Mammary epithelial cell (primary cell): ENCODE measurements at regions not wholly inside any gene's neighbourhood (a gene's known extent, or its start where the extent isn't known, plus 50 kb on each side); places are given as distances from the start of the nearest gene placed in this dataset.

Source experiments
- EZH2 ChIP-seq: IDR thresholded peaks from 2 replicates; pipeline ENCODE4 v1.6.1; 2012; ENCODE audit warnings: low read length, inconsistent platforms, borderline replicate concordance
- TF ChIP-seq, protein P1 (sequence below), 2 donors: IDR thresholded peaks in 1 of 2; conservative IDR thresholded peaks in 1 of 2; 2 replicates each; pipeline ENCODE4 v1.5.1; 2011 to 2012; ENCODE audit warnings: inconsistent platforms in 2 of 2, low read length in 2 of 2, mild to moderate bottlenecking in 2 of 2, control low read depth in 1 of 2, low read depth in 1 of 2; ENCODE audit not compliant: insufficient read depth in 1 of 2; ENCODE audit errors: extremely low read depth in 1 of 2

DNA sequence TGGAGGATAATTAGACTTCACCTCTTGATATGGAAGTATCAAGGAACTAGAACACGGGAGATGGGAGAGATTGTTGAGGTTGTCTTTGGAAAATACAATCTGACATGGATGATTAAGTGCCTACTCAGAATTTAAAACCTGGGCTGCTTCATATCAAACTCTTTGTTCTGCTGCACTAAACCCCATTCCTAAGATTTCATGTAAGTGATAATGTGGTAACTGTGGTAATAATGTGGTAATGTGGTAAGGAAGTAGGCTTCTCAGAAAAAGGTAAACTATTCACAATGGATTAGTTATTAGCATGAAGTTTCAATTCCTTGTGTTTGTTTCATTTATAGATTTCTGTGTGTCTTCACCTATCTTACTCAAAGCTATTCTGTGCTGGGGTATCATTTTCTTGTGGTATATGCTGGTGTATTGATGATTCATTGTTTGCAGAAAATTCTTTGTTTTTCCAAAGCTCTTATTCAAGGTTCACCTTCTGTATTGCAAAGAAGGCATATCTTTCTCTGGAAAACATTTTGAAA, 129.9 kb upstream of the TAC1 start:
- TF ChIP-seq, protein P1, sequence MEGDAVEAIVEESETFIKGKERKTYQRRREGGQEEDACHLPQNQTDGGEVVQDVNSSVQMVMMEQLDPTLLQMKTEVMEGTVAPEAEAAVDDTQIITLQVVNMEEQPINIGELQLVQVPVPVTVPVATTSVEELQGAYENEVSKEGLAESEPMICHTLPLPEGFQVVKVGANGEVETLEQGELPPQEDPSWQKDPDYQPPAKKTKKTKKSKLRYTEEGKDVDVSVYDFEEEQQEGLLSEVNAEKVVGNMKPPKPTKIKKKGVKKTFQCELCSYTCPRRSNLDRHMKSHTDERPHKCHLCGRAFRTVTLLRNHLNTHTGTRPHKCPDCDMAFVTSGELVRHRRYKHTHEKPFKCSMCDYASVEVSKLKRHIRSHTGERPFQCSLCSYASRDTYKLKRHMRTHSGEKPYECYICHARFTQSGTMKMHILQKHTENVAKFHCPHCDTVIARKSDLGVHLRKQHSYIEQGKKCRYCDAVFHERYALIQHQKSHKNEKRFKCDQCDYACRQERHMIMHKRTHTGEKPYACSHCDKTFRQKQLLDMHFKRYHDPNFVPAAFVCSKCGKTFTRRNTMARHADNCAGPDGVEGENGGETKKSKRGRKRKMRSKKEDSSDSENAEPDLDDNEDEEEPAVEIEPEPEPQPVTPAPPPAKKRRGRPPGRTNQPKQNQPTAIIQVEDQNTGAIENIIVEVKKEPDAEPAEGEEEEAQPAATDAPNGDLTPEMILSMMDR (conservative IDR thresholded peaks at IDR 0.05 in 1 of 2, IDR thresholded peaks at IDR 0.05 in 1 of 2; ENCODE audit: extremely low read depth in 1 of 2, insufficient read depth in 1 of 2, low read depth in 1 of 2, low read length in 2 of 2), result no peak
- no peak for TF ChIP-seq EZH2
